Stimulated activated CD8-positive, alpha-beta memory T cell treated with anti-CD3 and anti-CD28 coated beads, Interleukin-7, amount 100 ng/mL, for 48 hours (primary cell): ENCODE measurements at regions not wholly inside any gene's neighbourhood (a gene's known extent, or its start where the extent isn't known, plus 50 kb on each side); places are given as distances from the start of the nearest gene placed in this dataset.

Experiments used
- DNase-seq, 2 donors: peaks; one replicate each; pipeline ENCODE4 v3.0.0-alpha.2; 2020; ENCODE audit warnings: low read depth in 1 of 2; ENCODE audit errors: extremely low read depth in 1 of 2

DNA sequence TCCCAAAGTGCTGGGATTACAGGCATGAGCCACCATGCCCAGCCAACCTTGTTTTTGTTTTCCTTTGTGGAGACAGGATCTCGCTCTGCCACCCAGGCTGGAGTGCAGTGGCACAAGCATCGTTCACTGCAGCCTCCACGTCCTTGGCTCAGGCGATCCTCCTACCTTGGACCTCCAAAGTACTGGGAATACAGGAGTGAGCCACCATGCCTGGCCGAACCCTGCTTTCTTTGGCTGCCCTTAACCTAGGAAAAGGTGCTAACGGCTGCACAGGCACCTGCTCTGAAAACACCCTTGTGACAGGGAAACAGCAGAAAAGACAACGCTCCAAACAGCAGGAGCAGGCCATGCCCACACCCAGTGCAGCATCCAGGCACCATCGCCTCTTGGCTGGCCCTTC lies 71.9 kb downstream of the OAT start:
- no peak for DNase-seq

DNA sequence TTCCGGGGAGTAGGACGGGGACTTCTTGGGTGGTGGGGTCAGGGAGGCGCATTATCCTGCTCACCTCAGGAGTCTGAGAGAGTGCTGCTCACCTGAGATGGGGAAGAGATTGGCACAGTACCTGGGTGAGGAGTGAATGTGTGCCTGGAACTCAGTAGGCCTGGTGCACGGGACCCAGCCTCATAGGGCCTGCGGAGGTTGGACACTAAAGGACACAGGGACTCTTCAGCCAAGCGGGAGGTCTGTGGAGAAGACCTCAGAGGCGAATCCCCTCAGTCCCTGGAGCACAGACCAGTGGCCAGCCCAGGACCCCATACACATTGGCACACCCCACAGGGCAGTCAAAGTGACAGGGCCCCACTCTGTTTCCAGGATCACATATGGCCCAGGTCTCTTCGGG lies 73.2 kb downstream of the OAT start:
- no peak for DNase-seq

DNA sequence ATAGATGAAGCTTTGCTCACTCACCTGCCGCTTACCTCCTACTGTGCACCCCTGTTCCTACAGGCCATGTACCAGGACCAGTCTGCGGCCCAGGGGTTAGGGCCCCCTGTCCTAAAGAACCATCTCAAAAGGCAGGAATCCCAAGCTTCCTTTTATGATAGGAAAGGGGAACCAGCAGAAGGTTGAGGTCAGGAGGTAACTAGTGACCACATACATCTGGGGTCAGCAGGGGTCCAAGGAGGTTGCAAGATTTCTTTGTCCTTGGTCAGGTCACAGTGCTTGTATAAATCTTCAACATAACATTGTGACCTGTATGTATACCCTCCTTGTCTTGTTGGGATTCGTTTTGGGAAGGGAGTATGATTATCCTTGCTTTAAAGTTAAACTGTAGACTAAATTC lies 73.8 kb downstream of the OAT start:
- DNase-seq = no peak

DNA sequence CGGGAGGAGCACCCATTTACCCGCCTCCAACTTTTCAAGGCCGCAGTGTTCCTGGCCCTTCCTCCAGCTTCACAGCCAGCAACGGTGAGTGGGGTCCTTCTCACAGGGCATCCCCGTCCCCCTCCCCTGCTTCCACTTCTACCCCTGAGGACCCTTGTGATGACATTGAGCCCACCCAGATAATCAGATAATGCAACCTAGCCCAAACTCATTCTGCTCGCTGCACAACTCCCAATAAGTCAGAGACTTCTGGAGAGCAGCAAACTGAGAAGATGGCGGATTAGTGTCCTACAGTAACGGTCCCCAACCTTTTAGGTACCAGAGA lies 74.5 kb downstream of the OAT start:
- no peak for DNase-seq

DNA sequence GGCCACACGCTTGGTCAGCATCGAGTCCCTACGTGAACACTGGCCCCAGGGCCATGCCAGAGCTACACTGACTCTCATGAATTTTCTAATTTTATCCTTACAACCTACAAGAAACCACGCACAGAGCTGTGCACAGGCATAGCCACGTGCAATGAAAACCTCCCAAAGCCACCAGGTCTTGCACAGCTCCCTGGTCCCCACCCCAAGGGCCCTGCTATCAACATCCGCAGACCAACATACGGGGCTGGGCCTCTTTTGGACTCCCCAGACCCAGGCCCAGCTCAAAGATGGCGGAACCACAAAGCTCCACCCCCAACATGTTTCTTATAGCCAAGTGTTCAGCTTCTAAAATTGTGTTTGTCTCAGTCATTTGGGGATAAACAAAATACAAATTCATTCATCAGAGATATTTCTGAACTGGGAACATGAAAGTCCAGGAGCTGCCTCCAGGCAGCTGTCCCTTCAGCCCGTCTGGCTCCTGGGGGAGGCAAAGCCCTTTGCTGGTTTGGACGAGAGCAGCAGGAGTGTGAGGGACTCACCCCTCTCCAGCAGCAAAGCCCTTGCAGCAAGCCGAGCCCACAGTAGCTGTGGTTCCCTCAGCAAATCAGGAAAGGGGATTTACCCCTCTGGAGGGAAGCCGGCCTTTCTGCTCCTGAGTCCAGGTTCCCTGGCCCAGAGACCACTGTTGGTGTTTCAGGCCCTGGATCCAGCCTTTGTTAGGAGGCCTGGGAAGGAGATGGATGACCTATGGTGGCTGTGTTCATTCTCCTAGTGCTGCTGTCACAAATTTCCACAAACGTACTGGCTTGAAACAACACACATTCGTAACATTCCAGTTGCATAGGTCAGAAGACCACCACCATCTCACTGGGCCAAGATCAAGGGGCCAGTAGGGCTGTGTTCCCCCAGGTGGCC lies 75.1 kb downstream of the OAT start:
- no peak for DNase-seq

DNA sequence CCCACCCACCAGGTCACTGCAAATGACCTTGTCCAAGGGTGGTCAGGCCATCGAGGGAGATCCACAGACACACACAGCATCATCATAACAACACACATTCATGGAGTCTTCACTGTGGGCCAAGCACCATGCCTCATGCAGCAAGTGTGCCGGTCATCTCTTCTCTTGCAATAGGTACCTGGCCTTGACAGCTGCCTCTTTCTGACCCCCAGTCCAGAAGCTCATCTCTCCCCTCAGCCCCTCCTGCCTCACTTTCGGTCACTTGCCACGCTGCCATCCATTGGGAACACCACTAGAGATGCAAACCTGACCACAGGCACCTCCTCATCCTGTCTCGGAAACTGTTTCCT lies 75.9 kb downstream of the OAT start:
- no peak for DNase-seq

DNA sequence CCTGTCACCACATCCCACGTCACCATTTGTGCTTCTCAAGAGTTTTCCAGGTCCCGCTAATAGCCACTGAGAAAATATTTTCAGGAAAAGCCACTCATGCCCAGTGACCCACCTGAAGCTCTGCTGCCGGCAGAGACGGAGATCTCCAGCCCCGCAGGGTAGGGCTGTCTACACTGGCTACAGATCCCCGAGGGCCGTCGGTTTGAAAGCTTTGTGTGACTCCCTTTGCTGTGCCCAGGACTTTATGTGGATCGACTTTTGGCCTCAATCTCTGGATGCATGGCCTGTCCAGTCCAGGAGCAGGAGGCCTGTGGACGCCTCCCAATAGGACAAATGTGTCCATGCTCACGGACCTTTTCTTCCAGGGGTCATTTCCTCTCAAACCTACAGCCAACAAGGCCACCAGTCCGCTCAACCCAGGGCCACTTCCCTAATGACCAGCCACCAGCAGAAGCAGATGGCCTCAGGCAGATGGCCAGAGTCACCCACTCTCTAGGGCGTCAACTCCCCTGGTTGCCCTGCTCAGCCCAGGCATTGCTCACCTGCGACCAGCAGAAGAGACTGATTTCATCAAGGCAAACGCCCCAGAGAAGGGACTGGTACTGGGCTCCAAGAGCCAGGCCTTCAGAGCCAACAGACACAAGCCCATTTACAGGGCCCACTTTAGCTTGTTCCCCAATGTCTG lies 76.4 kb downstream of the OAT start:
- no peak for DNase-seq

DNA sequence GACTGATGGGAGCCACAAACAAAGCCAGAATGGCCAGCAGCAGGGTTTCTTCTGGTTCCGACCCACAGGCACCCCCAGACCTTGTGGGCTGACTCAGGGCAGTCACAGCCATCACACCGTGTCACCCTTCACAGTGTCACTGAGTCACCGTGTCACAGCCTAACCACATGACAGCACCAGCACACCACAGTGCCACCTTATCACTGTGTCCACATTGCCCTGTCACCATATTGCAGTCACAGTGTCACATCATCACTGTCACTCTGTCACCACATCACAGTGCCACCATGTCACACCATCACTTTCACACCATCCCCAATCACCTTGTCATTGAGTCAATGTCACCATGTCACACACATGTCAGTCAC lies 77.0 kb downstream of the OAT start:
- peak; percentile 16 to 67 for DNase-seq

DNA sequence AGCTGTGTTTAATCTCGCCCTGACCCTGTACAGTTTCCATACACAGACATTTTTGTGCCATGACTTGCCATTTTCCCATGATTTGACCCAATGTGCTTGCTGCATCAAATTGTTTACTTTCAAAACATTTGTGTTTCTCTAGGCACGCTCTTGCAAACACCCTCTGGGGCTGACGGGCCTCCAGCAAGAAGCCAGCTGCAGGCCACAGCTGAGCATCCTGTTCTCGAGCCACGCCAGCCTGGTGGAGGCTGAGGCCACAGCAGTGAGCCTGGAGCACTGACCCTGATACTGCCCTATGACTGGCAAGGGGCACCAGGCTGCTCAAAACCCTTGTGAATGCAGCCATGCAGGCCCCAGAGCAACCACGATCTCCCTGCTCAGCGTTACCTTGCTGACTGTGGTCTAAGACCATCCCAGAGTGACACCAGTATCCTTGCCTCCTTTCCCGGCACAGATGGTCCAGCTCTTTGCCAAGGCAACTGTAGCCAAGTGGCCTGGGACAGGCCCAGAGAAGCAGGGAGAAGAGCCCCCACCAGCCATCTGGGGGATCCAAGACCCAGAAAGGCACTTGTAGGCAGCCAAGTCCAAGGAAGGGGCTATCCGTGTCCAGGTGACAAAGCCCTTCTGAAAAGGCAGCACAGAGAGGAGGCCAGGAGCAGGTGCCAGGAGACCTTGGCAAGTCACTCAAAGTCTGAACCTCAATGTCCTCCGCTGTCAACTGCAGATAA lies 78.5 kb downstream of the OAT start:
- no peak for DNase-seq

DNA sequence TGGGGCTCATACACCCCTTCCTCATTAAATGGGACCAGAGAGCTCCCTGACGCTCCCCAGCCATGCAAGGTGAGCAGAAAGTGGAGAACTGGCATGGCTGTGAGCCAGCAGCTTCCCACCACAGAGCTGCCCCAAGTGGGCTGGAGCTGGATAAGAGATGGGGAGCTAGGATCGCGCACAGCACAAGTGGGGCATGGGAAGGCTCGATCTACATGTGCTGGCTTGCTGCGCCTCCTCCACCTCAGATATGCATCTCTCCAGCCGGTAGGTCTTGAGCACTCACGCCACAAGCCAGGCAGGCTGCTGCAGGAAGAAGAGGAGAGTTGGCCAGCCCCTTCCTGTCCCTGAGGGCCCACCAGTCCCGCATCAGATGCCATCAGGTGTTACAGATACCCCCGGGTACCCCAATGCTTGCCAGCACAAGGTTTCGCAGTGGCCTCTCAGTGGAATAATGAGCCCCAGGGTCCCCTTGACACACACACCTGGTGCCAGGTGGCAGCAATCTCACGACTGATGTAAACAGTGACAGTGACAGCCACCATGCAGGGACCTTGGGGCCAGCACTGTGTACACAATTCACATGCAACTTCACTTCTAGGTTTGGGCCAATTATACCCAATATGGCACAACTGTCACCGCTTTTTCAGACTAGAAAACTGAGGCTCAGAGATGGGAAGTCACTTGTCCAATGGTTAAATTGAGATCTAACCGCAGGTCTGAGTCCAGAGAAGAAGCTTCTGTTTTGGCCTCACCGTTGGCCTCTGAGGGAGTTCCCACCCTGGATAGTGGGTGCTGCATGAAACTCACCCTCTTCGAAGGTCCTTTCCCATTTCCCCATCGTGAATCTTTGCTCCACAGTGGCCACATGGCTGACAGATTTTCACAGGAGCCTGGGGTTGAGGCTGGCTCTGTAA lies 79.3 kb downstream of the OAT start:
- no peak for DNase-seq

DNA sequence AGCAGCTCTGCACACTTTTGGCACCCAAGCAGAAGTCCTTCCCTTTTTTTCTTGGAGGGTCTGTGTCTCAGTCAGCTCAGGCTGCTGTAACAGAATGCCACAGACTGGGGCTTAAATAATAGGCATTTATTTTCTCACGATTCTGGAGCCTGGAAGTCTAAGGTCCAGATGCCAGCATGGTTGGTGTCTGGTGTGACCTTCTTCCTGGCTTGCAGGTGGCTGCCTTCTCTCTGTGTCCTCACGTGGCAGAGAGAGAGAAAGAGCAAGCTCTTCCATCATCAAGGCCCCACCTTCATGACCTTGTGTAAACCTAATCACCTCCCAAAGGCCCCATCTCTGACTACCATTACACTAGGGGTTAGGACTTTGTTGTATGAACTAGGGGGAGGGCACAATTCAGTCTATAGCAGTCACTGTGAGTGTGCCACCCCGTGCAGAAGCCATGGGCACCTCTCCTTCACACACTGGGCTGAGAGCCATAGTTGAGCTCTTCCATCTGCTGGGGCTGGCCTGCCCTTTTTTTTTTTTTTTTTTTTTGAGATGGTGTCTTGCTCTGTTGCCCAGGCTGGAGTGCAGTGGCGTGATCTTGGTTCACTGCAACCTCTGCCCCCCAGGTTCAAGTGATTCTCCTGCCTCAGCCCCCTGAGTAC lies 80.3 kb downstream of the OAT start:
- DNase-seq = no peak

DNA sequence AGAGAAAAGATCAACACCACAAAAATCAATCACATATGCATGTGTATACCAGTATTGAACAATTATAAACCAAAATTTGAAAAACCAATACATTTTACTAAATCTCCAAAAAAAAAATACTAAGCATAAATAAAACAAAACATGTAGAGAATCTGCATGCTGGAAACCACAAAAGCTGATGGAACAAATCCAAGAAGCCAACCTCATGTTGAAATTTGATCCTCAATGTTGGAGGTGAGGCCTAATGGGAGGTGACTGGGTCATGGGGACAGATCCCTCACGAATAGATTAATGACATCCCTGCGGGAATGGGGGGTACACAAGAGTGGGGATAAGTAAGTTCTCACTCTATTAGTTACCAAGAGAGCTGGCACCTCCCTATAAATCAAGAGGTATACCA lies 82.5 kb downstream of the OAT start:
- no peak for DNase-seq

DNA sequence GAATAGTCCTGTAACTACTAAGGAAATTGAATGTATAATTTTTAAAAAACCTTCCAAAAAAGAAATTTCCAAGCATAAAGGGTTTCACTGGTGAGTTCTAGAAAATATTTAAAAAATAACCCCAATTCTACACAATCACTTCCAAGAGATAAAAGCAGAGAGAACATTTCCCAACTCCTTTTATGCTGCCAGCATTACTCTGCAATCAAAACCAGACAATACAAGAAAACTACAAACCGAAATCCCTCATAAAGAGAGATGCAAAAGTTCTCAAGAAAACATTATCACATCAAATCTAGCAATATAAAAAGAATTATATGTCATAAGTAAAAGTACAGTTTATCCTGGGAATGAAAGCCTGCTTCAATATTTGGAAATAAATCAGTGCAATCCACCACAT lies 84.8 kb downstream of the OAT start:
- no peak for DNase-seq

DNA sequence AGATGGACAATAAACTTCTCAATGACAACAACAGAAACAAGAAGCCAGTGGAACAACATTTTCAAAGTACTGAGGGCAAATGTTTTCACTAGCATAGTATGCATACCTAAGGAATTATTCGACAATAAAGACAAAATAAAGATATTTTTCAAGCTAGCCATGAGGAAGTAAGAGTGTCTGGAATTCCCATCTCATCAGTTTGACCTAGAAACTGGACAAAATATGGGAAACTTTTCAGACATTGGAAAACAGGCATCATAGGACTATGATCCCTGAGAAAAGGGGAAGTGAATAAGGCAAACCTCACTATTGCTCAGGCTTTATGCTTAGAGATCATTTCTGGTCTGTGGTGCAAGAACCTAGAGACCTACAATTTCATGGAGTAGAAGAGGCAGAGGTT lies 86.3 kb downstream of the OAT start:
- no peak for DNase-seq

DNA sequence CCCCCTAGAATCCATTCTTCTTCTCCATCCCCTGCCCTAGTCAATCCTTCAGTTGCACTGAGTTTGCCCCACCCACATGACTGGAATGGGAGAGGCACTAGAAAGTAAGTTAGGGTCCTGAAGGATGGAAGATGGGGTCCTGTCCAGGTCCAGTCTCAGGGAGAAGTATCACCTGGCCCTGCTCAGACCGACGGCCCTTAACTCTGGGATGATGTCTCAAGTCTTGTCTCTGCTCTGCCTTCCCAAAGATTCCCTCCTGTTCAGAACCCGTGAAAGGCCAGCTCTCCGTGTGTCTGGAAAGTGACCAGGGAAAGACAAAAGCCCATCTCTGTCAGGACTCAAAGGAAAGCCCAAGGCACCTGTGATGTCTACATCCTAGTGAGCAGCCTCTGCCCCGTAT lies 88.8 kb downstream of the OAT start:
- DNase-seq = no peak

DNA sequence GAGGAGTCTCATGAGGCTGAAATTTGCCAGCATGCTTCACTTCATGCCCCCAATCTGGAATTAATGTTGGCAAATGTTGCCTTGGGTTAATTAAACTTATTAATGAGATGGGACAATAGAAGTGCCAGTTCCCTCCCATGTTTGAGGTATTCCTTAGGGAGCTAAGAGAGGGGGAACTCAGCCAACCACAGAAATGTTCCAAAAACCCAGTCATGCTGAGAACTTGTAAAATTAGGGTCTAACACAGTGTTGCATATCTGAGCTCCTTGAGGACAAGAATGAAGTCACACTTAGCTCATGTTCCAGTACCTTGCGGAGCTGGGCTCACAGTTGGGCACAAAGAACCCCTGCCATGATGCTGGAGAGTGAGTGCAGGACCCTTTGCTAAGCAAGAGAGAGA lies 89.4 kb downstream of the OAT start:
- DNase-seq = no peak

DNA sequence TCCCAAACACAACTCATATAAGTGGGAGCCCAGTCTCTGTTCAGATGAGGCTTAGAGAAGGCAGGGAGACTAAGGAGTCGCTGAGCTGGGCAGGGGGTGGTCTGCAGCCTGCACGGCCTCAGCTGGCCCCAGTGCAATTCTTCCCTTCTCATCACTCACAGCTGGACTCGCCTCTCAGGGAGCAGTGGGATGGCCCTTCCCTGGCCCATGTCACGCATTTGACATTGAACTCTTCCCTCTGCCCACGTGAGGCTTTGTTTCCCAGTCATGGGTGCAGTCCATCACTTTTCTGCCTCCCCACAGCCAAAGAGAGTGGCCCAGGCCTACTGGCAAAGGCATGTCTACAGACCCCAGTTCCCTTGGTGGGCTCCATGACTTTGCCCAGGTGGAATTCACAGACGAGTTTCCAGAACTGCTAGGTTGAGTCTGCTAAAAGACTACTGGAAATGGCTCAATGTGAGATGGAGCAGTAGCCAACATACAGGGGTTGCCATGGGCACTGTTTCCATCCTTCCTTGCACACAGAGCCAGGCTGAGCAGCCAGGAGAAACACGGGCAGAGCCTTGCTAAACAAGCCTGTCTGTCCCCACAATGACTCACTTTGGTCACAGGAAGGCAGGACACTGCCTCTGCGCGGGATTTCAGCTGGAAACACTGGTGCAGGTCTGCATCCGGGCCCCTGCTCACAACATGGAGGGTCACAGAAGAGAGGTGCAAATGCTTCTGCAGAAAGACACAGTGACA lies 90.1 kb downstream of the OAT start:
- no peak for DNase-seq

DNA sequence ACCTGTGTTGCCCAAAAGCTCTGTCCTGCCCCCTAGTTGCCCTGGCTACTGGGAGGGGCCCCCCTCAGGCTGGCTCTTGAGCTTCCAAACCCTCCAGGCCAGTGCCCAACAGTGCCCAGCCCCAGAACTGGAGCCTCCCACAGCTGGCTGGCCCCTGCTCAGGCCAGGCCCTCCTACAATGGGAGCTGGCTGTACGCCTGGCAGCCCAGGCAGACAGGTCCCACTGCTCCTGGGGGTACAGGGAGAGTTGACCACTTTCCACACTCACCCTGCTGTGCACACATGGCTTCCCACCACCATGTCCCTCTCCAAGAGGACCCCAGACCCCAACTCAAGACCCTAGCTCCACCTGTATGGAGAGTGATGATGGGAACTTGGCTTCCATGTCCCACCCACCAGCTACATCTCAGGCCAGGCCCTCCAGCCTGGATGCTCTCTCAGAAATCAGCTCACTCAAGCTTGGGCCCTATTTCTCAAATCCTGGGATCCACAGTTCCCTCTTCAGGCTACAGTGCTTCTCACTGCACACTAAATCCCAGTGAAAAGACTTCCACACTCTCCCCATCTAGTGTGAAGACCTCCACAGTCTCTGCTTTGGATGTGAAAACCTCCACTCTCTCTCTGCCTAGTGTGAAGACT lies 92.6 kb downstream of the OAT start:
- no peak for DNase-seq

DNA sequence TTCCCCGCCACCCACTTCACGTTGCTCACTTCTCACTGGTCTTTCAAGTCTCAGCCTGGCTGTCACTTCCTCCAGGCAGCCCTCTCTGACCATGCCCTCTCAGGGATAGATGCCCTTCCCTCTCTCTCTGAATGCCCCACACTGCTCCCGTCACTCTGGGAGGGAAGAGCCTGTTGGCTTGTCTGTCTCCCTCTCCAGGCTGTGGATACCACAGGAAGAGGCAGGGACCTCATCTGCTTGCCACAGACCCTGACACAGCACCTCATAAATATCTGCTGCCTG lies 93.1 kb downstream of the OAT start:
- DNase-seq = no peak
